NCI-H2196 (cell line): ENCODE measurements at regions not wholly inside any gene's neighbourhood (a gene's known extent, or its start where the extent isn't known, plus 50 kb on each side); places are given as distances from the start of the nearest gene placed in this dataset.

Experiments
- DNase-seq: peaks from one replicate; lab custom pipeline; 2025; ENCODE audit not compliant: unreplicated experiment; lab: John Stamatoyannopoulos, UW

DNA sequence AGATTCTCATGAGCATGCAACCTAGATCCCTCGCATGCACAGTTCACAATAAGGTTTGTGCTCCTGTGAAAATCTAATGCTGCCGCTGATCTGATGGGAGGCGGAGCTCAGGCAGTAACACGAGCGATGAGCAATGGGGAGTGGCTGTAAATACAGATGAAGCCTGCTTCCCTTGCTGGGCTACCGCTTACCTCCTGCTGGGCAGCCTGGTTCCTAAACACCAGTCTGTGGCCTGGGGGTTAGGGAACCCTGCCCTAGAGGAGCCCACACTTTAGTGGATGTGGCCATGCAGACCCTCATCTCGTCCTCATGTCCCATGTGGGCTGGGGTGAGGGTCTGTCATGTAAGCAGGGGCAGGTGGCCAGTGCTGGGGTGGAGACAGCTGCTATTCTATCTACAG lies 417.6 kb downstream of the GLRX3 start:
- no peak for DNase-seq

DNA sequence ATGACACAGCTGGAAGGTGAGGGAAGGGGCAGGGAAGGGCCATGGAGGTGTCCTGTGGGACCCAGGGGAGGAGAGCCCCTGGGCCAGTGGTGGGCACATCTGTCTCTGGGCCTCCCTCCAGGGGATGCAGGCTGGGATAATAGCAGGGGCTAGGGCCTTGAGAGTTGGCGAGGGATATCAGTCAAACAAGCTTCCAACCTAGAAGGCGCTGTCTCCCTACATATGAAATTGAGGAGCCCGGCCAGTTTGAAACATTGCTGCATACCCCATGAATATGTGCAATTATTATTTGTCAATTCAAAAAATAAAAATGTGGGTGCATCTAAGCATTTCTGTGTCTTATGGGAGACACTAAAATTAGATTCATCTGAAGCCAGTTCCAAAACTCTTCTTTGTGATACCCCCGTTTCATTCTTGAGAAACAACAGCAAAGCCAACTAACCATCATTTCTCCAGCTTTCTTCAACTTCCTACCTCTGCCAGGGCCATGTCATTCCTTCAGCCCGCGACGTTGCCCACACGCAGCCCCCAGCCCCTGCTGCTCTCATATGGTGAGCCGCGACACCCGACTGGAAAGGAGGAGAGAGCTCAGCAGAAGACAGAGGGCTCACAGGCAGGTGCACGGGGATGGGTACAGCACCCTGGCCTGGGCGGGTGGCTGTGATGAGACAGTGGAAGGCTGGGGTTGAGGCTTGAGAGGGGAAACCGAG lies 418.7 kb downstream of the GLRX3 start:
- DNase-seq = no peak

DNA sequence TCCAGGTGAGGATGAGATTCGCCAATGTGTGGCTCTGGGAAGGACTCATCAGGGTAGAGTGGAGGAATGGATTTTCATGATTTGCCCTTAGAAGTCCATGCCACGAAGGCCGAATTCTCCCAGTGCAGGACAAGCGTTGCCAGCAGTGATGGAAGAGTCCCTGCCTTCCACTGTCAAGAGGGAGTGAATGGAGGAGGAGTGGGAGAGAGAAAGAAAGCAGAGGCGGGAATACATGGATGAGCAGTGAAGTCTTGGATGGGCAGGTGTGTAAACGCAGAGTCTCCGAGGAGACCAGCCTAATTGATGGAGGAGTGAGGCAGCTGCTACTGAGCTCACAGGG lies 419.2 kb downstream of the GLRX3 start:
- no peak for DNase-seq

DNA sequence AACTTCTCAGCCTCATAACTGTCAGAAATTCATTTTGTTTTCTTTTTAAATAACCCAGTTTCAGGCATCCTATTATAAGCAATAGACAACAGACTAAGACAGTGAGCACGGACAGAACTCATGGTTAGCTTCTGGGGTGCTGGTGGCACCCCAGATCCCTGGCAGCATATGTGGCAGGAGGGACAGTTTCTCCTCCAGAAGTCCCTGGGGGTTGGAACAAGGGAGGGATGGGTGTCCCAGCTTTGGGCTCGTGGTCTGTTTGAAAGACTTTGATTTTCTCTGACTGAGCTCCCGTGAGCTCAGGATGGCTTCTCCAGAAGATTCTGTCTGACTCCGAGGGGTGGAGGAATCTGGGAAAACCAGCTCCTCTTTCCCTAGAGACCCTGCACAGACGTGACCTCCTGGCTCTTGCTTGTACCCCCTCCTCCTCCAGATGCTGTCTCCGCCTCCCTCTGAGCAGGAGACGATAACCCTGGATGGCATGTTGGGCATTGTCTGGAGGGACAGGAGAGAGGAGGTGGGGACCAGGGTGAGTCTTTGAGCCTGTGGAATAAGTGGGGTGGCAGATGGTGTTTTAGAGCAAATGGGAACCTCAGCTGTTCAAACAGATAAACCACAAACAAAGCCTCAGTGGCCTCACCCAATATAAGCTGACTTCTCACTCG lies 421.1 kb downstream of the GLRX3 start:
- no peak for DNase-seq

DNA sequence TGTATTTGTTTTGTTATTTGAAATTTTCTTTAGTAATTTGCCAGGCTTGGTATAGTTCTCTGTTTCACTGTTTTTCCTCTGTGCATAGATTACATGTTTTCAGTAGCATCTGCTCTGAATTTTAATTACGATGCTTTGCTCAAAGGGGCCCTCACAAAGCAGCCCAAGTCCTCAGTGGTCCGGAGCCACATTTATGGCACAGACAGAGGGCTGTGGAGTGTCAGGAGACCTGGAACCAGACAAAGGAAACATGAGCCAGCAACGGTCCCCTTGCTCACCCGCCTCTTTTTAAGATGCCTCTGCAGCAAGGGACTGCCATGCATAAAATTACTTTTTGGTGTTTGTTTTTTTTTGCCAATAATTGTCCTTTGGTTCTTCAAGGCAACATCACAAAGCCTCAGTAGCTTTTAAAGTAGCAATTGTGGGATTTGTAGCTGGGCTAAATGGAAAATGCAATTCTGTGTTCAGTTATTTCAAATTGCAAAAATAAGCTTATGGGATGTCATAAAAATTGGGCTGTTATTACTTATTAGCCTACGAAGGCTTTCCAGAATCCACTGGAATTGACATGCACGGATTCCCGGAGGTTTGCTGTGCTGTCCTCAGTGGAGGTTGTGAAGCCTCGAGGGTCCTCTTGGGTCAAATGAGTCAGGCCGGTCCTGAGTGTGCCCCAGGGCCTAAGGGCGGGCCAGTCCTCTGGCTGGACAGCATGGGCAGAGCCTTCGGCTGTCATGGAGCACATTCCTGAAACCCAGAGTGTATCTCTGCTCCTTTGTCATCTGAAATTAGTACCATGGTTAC lies 422.8 kb downstream of the GLRX3 start:
- DNase-seq = no peak

DNA sequence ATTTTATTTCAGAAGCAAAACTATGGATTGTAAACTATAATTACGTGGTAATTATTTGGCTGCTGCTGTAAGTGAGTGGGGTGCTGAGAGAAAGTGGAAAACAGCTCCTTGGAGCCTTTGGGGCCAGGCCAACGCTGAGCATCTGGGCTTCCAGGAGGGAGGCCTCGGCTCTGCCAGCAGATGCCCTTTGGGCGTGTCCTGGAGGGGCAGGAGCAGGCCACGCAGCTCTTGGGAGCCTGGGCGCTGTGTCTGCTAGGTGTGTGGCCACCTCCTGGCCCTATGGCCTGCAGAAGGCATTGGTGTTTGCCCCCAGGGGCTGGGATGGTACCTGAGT lies 423.3 kb downstream of the GLRX3 start:
- no peak for DNase-seq

DNA sequence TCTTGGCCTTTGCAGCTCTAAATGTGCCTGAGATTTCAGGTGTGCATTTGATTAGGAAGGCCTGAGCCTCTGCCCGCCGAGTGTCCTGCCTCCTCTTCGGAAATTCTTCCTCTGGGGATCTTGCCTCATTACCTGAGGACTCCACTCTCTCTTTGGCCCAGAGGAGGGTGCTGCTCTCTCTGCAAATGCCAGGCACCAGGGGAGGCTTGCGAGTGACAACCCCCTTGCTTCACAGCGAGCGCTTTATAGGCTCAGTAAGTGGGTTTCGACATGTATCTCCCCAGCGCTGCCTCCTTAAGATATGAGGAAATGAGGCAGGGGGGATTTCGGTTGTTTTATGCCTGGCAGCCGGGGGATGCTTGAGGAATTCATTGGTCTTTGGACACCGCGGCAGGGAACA lies 423.9 kb downstream of the GLRX3 start:
- no peak for DNase-seq

DNA sequence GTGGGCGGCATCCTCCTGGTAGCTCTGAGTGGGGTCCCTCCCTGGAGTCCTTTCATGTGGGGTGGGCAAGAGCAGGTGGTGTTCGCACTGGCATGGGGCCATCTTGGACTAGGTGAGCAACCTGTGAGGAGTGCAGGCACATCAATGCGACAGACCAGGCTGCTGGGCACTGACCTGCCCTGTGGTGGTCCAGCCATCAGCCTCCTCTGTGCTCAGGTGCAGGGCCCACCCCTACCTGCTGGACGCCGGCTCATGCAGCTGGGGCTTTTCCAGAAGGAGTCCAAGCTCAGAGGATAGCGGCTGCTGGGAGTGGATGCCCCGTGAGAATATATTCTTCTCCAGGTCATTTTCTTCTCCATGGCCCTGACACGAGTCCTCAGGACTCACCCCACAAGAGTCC lies 424.4 kb downstream of the GLRX3 start:
- DNase-seq = no peak

DNA sequence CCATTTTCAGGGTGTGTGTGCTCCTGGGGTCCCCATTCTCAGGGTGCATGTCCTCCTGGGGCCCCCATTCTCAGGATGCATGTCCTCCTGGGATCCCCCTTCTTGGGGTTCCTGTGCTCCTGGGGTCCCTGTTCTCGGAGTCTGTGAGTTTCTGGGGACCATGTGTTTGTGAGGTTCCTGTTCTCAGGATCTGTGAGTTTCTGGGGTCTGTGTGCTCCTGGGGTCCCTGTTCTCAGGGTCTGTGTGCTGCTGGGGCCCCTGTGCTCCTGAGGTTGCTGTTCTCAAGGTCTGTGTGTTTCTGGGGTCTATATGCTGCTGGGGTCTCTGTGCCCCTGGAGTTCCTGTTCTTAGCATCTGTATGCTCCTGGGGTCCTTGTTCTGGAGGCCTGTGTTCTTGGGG lies 425.5 kb downstream of the GLRX3 start:
- no peak for DNase-seq

DNA sequence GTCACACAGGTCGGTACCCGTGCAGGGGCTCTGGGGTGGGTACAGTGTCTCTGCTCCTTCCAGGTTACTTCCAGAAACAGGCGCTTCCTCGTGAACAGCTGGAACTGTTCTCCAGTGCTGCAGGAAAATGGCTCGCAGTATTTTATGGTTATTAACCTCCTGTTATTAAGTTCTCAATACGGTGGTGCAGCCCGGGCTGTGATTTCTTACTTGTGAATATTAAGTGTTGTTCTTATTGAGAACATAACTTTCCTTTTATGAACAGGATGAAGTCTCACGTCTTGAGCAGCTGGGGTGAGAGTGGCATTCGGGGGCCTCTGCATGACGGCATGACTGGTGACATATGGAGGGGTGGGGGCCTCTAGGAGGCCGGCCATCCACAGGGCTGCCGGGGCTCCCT lies 430.8 kb downstream of the GLRX3 start:
- no peak for DNase-seq

DNA sequence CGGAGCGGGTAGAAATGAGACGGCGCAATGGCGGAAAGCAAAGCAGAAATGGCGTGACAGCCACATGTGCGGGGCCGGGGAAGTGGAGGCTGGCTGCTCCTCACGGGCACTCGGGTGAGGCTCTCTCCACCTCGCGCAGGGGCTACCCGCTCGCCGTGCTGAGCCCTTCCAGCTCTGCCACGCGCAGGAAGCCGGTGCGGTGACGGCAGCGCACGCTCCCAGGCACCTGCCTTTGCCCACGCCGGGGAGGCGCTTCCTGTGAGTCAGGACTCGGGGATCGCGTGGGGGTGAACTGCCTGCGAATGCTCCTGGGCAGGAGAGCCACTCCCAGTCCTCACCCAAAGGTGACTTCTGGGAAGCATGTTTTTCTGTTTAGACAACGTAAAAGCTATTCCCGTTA lies 431.2 kb downstream of the GLRX3 start:
- no peak for DNase-seq

DNA sequence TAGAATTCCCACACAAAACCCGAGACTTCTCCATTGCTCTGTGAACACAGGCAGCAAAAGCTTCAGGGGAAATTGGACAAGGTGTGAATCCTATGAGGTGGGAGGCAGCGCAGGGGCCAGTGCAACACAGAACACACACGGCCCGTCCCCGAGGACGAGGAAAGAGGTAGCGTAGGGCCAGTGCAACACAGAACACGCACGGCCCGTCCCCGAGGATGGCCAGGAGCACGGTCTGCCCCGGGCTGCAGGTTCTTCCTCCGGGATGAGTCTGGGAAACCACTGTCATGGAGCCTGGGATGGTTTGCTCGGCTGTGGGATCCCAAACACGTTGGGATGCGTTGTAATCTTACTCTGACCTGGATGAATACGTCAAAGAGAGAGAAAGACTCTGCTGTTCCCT lies 432.1 kb downstream of the GLRX3 start:
- DNase-seq = no peak

DNA sequence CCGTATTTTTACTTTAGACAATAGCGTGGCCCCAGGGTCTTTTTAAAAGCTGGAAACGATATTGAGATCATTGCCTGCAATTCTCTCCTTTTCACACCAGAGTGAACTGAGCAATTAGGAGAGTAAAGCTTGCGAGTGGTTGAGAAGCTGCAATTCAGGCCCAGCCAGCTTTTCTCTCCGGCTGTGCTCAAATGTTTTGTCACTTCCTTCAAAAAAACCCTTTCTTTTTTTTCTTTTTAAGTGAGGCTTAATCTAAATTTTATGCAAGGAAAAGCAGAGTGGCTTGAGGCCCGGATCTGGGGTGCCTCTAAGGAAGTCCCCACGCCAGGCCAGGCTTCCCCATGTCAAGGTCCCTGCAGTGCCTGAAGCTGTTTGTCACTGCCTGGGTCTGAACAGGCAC lies 433.9 kb downstream of the GLRX3 start:
- DNase-seq = no peak

DNA sequence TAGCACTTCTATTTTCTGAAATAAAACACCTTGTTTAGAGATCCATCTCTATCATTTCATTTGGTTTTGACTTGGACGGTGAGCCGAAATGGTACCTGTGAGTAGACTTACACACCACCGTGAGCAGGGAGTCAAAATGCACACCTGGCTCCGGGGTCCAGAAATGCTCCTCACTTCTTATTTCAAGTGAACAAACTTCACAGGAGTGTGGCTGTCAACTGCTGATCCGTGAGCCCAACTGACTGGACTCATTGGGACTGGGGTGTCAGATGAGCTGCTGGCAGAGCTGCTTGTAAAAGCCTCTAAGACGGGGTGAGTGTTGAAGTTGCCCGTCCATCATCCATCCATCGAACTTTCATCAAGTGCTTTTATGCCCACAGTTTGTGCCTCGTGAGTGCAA lies 435.5 kb downstream of the GLRX3 start:
- DNase-seq = no peak

DNA sequence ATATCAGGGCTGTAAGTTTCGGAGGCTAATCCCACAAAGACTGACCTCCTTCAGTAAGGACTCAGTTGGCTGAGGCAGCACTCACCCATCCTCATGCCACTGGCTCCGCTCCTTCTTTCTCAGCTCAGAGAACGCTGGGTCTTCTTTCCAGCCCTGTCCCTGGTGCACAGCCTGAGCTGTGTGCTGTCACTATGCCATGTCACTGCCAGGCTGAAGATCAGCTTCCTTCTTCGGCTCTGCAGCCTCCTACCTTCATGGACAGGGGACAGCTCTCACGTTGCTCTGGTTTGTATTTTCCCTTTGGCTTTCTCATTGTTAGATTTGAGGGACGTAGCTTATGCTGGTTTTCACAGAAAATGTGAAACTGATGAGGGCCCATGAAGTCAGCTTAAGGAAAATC lies 437.3 kb downstream of the GLRX3 start:
- DNase-seq = no peak

DNA sequence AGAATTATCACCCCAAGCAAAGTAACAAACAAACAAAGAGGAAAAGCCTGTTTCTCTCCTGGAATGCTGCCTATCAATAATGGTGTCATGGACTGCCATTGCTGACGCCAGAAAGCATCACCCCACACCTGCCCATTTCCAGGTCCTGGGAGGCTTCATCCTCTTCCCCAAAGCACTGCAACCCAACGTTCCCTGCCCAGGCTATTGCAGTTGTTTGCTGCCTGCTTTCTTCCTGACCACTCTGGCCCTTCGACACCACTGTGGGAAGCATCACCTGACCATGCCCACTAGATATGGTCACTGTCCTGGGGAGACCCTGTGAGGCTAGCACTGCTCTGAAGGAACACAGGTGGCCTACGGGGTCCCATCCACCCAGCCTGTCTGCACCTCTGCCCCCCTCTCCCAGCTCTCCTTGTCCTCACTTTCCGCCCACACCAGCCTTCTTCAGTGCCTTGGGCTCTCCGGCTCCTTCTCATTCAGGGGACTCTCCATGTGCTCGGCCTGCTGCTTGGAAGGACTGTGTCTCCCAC lies 439.6 kb downstream of the GLRX3 start:
- DNase-seq = no peak

DNA sequence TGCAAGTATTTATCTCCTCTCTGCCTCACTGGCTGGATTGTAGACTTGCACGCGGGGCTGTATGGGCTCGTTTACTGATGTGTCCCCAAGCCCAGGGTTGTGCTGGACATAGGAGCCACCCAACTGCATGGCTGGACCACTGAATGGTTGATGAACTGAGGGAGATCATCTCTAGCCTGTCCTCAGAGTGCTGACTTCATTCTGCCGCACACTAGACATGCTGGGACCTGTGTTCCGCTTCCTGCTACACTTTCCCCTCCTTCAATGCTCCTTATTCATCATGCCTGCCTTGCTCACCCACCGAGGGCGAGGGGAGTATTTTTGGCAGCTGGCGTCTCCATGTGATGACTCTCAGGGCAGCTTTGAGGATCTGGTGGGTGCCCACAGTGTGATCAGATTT lies 440.2 kb downstream of the GLRX3 start:
- DNase-seq = no peak

DNA sequence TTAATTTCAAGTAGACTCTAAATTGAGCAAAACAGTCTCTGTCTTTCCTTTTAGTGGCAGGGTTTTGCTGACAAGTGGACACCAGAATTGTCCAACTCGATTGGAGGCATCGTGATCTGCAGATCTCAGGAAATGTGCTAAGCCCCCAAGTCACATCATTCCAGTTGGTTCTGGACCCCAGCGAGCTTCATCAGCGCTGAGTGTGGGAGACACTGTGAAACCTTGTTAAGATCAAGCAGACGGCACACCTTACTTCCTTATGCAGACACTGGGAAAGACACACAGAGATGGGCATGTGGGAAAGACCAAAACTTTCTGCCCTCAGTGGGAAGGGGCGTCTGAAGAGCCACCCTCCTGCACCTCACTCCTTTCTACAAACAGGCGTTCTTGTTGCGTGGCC lies 440.8 kb downstream of the GLRX3 start:
- no peak for DNase-seq

DNA sequence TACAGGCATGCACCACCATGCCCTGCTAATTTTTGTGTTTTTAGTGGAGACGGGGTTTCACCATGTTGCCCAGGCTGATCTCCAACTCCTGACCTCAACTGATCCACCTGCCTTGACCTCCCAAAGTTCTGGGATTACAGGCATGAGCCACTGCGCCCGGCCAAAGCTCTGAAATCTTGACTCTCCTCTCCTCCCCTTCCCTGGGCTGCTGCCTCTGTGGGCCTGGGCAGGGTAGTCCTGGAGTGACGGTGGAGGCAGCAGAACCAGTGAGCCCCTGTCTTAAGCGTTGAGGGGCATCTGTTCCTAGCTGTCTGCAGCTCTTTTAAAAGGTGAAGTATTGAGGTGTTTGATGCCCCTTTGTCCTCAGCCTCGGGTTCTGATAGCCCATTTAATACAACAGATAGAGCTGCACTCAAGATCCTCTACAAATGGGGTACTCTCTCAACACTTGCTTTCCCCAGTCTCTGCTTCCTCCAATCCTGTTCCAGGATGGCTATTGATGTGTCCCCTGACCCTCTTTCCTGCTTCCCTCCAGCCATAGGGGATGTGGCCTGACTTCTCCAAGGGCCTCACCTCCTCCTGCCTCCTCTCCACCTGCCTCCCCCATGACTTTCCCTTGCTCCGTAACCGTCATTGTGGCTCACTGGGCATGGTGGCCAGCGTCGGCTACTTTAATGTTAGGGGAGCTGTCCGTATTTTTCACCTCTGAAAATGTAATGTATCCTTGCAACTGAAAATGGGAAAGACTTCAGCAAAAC lies 442.5 kb downstream of the GLRX3 start:
- DNase-seq = no peak

DNA sequence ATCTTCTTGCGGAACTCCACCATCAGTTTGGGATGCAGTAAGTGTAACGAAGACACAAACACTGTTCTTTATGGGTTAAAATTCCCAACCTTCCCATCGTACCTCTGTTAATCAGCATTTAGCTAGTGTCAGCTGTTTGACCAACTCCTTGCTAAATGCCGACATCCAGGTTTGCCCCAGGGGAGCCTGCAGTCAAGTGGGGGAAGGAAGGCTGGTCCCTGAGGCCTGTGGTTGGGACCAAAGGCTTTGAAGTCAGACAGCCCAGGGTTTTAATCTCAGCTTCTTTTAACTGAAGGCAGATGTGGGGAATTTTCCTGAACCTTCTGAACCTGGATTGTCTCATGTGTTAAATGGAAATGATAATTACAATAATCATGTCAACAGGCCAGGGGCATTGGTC lies 443.7 kb downstream of the GLRX3 start:
- no peak for DNase-seq

DNA sequence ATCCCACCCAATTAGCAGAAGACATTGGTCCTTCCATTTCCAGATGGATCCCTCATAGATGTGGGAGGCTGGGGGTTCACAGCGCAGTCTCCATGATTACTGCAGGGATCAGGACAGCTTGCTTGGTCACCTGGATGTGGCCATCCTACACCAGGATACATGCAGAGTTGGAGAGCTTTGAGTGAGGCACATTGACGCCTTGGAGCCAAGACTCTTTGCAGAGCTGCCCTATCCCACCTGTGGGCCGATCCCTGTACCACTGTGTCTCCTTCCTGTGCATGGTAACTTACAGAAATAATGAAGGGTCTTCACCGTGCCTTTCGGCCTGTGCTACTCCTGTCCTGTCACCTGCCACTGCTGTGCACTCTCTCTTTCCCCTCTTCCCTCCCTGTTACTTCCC lies 444.8 kb downstream of the GLRX3 start:
- DNase-seq = no peak

DNA sequence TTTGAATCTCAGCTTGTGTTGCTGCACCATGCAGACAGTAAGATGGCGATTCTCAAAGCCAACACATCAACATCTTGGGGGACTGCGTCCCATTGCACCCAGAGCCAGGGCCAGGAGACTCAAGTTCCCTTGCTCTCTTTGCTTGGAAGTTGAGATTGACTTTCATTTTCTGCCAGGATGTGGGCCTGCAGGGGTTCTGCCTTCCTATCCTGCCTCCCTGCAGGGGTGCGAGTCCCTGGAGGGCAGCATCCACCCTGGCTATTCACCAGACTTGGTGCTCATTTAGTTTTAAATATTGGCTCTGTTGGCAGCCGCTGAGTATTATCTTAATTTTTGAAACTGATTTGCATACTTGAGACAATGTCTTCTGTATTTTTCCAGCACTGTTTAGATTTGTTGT lies 451.5 kb downstream of the GLRX3 start:
- DNase-seq = no peak
